NB4 (cell line): ENCODE measurements at regions not wholly inside any gene's neighbourhood (a gene's known extent, or its start where the extent isn't known, plus 50 kb on each side); places are given as distances from the start of the nearest gene placed in this dataset.
"Not testable (repeated sequence)": the region's sequence is repeated elsewhere in the genome, so short reads cannot be mapped to it uniquely, and the experiment has no call there.

Experiments used
- CTCF ChIP-seq: IDR thresholded peaks from one replicate; pipeline ENCODE4 v1.5.1; 2012; ENCODE audit warnings: low read depth, low read length
- MYC ChIP-seq: IDR thresholded peaks from 2 replicates; pipeline ENCODE4 v1.6.1; 2011; ENCODE audit warnings: low read depth, low read length
- POLR2A ChIP-seq: IDR thresholded peaks from 2 replicates; pipeline ENCODE4 v1.6.1; 2011; ENCODE audit warnings: mild to moderate bottlenecking; ENCODE audit not compliant: insufficient read length; ENCODE audit errors: extremely low read depth

- not testable (repeated sequence) for TF ChIP-seq CTCF, POLR2A, MYC
Observed at GRCh38 chr12:67049199-67049598, 220.0 kb upstream of the CAND1 start.
